Keratinocyte (primary cell): ENCODE measurements at regions not wholly inside any gene's neighbourhood (a gene's known extent, or its start where the extent isn't known, plus 50 kb on each side); places are given as distances from the start of the nearest gene placed in this dataset.

Source experiments
- DNase-seq: peaks from one replicate; pipeline ENCODE4 v3.0.0-alpha.2; 2011; ENCODE audit warnings: low read depth, missing footprints, low spot score
- FAIRE-seq: peaks from 2 replicates; lab custom pipeline; 2011; peaks lifted over from hg19 to GRCh38; lab: Jason Lieb, UNC
- H2AFZ ChIP-seq: 2 replicates; pipeline ENCODE4 v1.6.0; 2012; ENCODE audit warnings: low read length, control low read depth, inconsistent platforms; ENCODE audit not compliant: control insufficient read depth
- H3K27ac ChIP-seq: 2 replicates; pipeline ENCODE4 v1.5.1; 2011; ENCODE audit warnings: low read length; ENCODE audit not compliant: control insufficient read depth, insufficient read depth
- H3K27me3 ChIP-seq: 3 replicates; pipeline ENCODE4 v1.6.0; 2011; ENCODE audit warnings: low read length; ENCODE audit not compliant: control insufficient read depth, insufficient read depth; ENCODE audit errors: extremely low read depth
- H3K36me3 ChIP-seq, 2 experiments: 2 replicates in 1 of 2; 3 replicates in 1 of 2; pipeline ENCODE4 v1.5.1; 2011; ENCODE audit warnings: low read length in 2 of 2, mild to moderate bottlenecking in 1 of 2; ENCODE audit not compliant: control insufficient read depth in 2 of 2, insufficient read depth in 2 of 2; ENCODE audit errors: extremely low read depth in 1 of 2
- H3K4me1 ChIP-seq: 3 replicates; pipeline ENCODE4 v1.5.1; 2011; ENCODE audit warnings: low read length; ENCODE audit not compliant: control insufficient read depth, insufficient read depth; ENCODE audit errors: extremely low read depth
- H3K4me2 ChIP-seq: 3 replicates; pipeline ENCODE4 v1.6.0; 2011; ENCODE audit warnings: low read depth, low read length; ENCODE audit not compliant: control insufficient read depth, insufficient read depth; ENCODE audit errors: extremely low read depth
- H3K4me3 ChIP-seq, 3 experiments: fragments of 200-600 bp in 1 of 3; sonication (generic) in 1 of 3; 2 replicates in 2 of 3; 3 replicates in 1 of 3; pipeline ENCODE4 v1.5.1; 2011 to 2016; ENCODE audit warnings: low read length in 3 of 3, mild to moderate bottlenecking in 3 of 3, control low read depth in 2 of 3, inconsistent platforms in 1 of 3, low read depth in 1 of 3, mixed read lengths in 1 of 3, mixed run types in 1 of 3, moderate library complexity in 1 of 3; ENCODE audit not compliant: control insufficient read depth in 2 of 3, insufficient read depth in 2 of 3; ENCODE audit errors: extremely low read depth in 1 of 3
- H3K79me2 ChIP-seq: 2 replicates; pipeline ENCODE4 v1.6.0; 2012; ENCODE audit warnings: low read length; ENCODE audit not compliant: control insufficient read depth, insufficient read depth
- H3K9ac ChIP-seq: 3 replicates; pipeline ENCODE4 v1.6.0; 2011; ENCODE audit warnings: low read length; ENCODE audit not compliant: control insufficient read depth, insufficient read depth; ENCODE audit errors: extremely low read depth
- H3K9me1 ChIP-seq: 3 replicates; pipeline ENCODE4 v1.6.0; 2011; ENCODE audit warnings: low read length; ENCODE audit not compliant: control insufficient read depth, insufficient read depth; ENCODE audit errors: extremely low read depth
- H3K9me3 ChIP-seq: 2 replicates; pipeline ENCODE4 v1.5.1; 2012; ENCODE audit warnings: low read depth, low read length; ENCODE audit not compliant: control insufficient read depth
- H4K20me1 ChIP-seq: 3 replicates; pipeline ENCODE4 v1.6.0; 2011; ENCODE audit warnings: low read length; ENCODE audit not compliant: control insufficient read depth, insufficient read depth; ENCODE audit errors: extremely low read depth
- EZH2 ChIP-seq: IDR thresholded peaks from one replicate; pipeline ENCODE4 v1.6.1; 2012; ENCODE audit warnings: inconsistent platforms, mild to moderate bottlenecking, low read length, moderate library complexity
- dilution Hi-C: fragments of 300-500 bp; cut with MboI; formaldehyde crosslinking; loops from one replicate; pipeline ENCODE4 v1.7.0; 2020; ENCODE audit warnings: low sequenced_read_pairs; ENCODE audit not compliant: extremely low pct_ligation_motif_present
- TF ChIP-seq, protein P1 (sequence below), 3 experiments: IDR thresholded peaks in 1 of 3; conservative IDR thresholded peaks in 1 of 3; optimal IDR thresholded peaks in 1 of 3; 2 replicates in 2 of 3; 3 replicates in 1 of 3; pipeline versions ENCODE3 to v1.5.1; 2011; ENCODE audit warnings: low read length in 3 of 3, mild to moderate bottlenecking in 3 of 3, moderate library complexity in 2 of 3, control low read depth in 1 of 3, inconsistent platforms in 1 of 3; ENCODE audit not compliant: insufficient read depth in 2 of 3; ENCODE audit errors: extremely low read depth in 1 of 3

DNA sequence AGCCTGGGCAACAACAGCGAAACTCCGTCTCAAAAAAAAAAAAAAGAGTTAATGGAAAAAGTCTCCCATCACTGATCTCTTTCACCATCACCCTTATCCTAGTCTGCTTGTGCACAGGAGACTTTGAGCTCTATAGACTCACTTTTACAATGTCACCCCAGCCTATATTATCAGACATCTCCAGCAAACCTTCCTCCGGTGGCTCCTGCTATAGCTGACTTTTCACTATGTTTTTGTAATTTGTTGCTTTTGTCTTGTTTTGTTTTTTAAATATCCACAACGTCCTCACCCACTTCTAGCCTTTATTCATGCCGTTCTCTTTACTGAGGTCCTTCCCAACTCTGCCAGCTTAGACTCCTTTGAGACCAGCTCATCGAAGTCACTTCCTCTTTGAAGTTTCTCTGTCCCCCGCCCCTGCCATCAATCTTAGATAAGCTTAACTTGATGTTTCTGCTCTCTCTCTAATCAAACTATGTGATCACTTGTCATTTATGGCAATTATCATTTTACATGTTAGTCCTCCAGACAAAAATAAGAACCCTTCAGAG, 82.7 kb upstream of the CHD2 start:
- Histone ChIP-seq H2AFZ (peak overlapping the region; percentile 89), H3K9me3 (no peaks in the 10 kb centered on the region), H3K4me2 (peak overlapping the region; percentile 73), H3K27me3 (no peaks in the 10 kb centered on the region), H3K79me2 (no peaks in the 10 kb centered on the region), H3K27ac (no peak overlapping the region), H3K4me1 (peaks cover 42% of the 10 kb centered on the region), H4K20me1 (no peaks in the 10 kb centered on the region), H3K9me1 (no peaks in the 10 kb centered on the region), H3K9ac (no peak overlapping the region), H3K4me3 (peak overlapping the region in 1 of 3 experiments; percentile 17), H3K36me3 (no peaks in the 10 kb centered on the region)
- dilution Hi-C loops = loop anchor here (25.0 kb wide), 1 partner anchor 95 kb away; the partner anchor contains the start of gene CHD2
- TF ChIP-seq, protein P1, sequence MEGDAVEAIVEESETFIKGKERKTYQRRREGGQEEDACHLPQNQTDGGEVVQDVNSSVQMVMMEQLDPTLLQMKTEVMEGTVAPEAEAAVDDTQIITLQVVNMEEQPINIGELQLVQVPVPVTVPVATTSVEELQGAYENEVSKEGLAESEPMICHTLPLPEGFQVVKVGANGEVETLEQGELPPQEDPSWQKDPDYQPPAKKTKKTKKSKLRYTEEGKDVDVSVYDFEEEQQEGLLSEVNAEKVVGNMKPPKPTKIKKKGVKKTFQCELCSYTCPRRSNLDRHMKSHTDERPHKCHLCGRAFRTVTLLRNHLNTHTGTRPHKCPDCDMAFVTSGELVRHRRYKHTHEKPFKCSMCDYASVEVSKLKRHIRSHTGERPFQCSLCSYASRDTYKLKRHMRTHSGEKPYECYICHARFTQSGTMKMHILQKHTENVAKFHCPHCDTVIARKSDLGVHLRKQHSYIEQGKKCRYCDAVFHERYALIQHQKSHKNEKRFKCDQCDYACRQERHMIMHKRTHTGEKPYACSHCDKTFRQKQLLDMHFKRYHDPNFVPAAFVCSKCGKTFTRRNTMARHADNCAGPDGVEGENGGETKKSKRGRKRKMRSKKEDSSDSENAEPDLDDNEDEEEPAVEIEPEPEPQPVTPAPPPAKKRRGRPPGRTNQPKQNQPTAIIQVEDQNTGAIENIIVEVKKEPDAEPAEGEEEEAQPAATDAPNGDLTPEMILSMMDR (optimal IDR thresholded peaks at IDR 0.05 in 1 of 3, IDR thresholded peaks at IDR 0.05 in 1 of 3, conservative IDR thresholded peaks at IDR 0.05 in 1 of 3; ENCODE audit: extremely low read depth in 1 of 3, insufficient read depth in 2 of 3, low read length in 3 of 3) = no peak
- no peak for TF ChIP-seq EZH2
- DNase-seq (no peak), FAIRE-seq (no peak)

DNA sequence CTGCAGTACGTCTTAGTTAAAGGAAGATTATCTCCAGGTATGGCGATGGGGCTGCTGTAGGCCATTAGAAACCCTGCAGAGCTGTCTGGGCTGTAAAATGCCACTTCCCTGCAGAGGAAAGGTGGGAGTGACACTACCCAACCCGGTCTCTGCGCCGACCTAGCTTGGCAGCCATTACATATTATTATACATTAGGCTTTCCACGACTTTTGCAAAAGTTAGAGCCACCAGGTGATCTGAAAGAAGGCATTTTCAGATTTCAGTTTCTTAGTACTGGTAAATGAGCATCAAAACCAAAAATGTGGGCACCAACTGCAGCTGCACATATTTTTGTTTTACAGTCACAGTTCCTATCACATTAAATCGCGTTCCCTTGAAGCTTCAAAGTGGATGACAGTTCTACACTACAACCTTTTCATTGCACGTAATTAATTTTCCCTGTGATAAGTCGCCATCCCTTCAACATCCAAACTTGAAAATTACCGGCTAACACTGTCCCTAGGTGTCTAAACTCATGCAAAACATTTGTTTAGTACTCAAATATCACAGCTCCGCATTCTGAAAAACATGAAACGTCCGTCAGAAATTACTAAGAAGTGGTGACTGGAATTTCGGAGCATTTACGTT, 81.4 kb upstream of the CHD2 start:
- Histone ChIP-seq H3K79me2 (no peaks in the 10 kb centered on the region), H3K4me3 (peak overlapping the region; percentile 20 to 65 (median 64)), H3K9me3 (no peaks in the 10 kb centered on the region), H4K20me1 (no peaks in the 10 kb centered on the region), H3K9me1 (no peaks in the 10 kb centered on the region), H3K27ac (peak overlapping the region; percentile 89), H3K4me2 (peak overlapping the region; percentile 96), H3K36me3 (no peaks in the 10 kb centered on the region), H3K9ac (peak overlapping the region; percentile 79), H3K27me3 (no peaks in the 10 kb centered on the region), H3K4me1 (peaks cover 47% of the 10 kb centered on the region), H2AFZ (peak overlapping the region; percentile 83)
- no peak for TF ChIP-seq EZH2
- TF ChIP-seq, protein P1 (optimal IDR thresholded peaks at IDR 0.05 in 1 of 3, IDR thresholded peaks at IDR 0.05 in 1 of 3, conservative IDR thresholded peaks at IDR 0.05 in 1 of 3; ENCODE audit: extremely low read depth in 1 of 3, insufficient read depth in 2 of 3, low read length in 3 of 3) = no peak
- peak; percentile 48 for FAIRE-seq
- dilution Hi-C loops = loop anchor here (25.0 kb wide), 1 partner anchor 94 kb away; the partner anchor contains the start of gene CHD2
- DNase-seq = no peak
